ENCODE measurements at regions not wholly inside any gene's neighbourhood (a gene's known extent, or its start where the extent isn't known, plus 50 kb on each side); places are given as distances from the start of the nearest gene placed in this dataset.

DNA sequence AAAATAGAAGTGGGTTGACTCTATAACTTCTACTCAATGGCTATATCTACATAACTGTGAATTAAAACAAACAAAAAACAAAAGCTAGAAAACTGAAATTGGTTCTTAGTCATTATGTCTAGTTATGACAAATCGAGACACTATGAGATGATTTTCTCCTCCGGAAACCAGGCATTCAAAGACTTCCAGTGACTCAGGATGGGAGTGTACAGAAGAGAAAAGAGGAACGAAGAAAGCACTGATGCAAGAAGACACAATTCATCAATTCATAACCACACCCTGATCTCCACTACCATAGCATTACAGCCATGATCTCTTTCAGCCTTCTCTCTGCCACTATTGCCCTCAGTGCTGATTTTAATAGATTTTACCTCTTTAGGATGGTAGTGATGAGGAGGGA, 253.6 kb downstream of the CBLL2 start:
- TF ChIP-seq, protein P1, sequence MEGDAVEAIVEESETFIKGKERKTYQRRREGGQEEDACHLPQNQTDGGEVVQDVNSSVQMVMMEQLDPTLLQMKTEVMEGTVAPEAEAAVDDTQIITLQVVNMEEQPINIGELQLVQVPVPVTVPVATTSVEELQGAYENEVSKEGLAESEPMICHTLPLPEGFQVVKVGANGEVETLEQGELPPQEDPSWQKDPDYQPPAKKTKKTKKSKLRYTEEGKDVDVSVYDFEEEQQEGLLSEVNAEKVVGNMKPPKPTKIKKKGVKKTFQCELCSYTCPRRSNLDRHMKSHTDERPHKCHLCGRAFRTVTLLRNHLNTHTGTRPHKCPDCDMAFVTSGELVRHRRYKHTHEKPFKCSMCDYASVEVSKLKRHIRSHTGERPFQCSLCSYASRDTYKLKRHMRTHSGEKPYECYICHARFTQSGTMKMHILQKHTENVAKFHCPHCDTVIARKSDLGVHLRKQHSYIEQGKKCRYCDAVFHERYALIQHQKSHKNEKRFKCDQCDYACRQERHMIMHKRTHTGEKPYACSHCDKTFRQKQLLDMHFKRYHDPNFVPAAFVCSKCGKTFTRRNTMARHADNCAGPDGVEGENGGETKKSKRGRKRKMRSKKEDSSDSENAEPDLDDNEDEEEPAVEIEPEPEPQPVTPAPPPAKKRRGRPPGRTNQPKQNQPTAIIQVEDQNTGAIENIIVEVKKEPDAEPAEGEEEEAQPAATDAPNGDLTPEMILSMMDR (IDR thresholded peaks at IDR 0.05) = no peak
- no peak for TF ChIP-seq POLR2A (IDR thresholded peaks at IDR 0.05)

All from lower leg skin (tissue), 3 donors.